CMK (cell line): ENCODE measurements at regions not wholly inside any gene's neighbourhood (a gene's known extent, or its start where the extent isn't known, plus 50 kb on each side); places are given as distances from the start of the nearest gene placed in this dataset.

Source experiments
- DNase-seq: peaks from one replicate; pipeline ENCODE4 v3.0.0-alpha.2; 2010; ENCODE audit warnings: low read depth

DNA sequence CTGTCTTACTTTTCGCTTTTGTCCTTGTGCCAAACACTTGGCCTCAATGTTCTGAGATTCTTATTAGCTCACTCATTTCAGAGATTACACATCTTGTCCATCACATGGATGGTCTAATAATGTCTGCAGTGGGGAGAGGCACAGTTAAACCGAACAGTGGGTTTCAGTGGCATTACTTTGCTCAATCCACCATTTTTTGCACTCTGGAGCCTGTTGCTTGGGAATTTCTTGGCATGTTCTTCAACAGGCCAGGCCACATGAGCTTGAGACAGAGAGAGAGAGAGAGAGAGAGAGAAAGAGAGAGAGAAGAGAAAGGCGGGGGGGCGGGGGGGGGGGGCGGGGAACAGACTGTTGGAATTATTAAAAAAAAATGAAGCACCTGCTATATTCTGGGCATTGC lies 1327.8 kb upstream of the WWC1 start:
- no peak for DNase-seq

DNA sequence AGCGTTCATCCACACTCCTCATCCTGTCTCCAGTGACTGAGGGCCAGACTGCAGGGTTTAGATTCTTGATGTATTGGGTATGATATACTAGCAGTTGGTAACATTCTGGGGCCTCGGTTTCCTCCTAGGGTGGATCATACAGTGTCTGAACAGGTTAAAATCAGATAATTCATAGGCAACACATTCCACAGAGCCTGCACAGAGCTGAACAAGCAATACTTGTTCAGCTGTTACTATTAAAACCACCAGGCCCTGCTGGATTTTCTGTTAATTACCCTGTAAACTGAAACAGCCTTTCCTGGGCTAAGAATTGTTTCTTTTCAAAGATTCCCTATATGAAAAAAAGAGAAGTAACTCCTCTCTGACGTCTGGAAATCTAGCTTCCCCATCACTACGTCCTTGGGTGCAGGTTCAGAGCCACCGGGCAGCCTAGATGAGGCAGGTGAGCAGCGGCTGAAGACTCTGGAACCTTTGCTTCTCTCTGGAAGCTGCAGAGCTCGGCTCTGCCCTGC lies 1313.5 kb upstream of the WWC1 start:
- DNase-seq, result no peak

- DNase-seq, result no peak
These were observed 1312.0 kb upstream of the WWC1 start for GRCh38 chr5:166979307-166979895.

DNA sequence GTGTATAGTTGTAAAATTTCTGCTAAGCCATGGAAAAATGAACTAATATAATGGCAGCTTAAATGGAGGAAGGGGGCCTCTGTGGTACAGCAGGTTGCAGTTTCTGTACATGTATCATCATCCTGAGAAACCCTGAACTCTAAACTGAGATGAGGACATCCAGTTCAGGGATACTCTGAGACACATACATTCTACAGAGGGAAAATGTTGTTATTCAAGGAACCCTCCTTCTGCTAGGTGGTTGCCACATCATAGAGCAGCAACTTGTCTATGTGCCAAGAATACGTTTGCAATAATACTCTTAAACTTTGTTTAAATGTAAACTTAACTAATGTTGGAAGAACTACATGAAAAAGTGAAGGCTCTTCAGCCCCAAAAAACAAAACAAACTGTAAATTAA lies 1310.8 kb upstream of the WWC1 start:
- DNase-seq, result no peak

GRCh38 chr5:166982226-166982625 lies 1309.2 kb upstream of the WWC1 start:
- DNase-seq, result no peak

DNA sequence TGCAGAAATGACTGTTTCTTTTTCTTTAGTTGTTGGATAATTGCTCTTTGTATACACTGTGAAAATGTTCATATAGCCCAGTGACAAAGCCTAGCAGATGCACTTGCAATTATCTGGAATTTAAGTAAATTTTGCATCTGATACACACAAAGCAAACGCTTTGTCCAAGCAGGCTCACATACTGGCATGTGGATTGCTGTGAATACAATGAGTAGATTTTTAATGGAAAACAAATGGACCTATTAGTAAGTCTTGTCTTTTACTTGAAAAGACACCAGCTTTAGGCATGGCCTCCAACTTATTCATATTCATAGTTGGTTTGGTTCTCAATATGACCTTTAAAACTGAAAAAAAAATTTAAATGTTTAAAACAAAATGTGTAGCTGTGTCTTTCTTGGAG lies 1299.8 kb upstream of the WWC1 start:
- DNase-seq, result no peak

DNA sequence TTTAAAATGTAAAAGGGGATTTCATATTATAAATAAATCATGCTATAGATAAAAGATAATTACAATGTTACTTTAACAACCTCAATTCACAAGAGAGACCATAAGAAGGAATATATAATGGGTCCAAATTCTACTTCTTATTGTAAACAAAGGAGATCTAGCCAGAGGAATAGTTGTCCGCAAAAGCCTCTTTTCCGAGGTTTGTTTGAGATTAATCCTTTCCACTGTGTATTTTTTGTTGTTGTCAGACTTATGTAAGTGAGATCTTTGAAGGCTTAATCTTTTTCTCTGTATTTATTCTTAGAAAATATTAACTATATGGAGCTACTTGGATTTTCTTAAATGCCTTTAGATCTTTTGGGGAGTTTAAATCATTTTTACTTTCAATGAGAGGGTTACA lies 1299.3 kb upstream of the WWC1 start:
- no peak for DNase-seq

GRCh38 chr5:166992874-166993722 lies 1298.3 kb upstream of the WWC1 start:
- no peak for DNase-seq

- no peak for DNase-seq
These were observed 1297.2 kb upstream of the WWC1 start for GRCh38 chr5:166994226-166994625.

- no peak for DNase-seq
These were observed 1290.2 kb upstream of the WWC1 start for GRCh38 chr5:167001246-167001645.

- DNase-seq, result no peak
These were observed 1282.7 kb upstream of the WWC1 start for GRCh38 chr5:167008705-167009104.

GRCh38 chr5:167011196-167011595 lies 1280.2 kb upstream of the WWC1 start:
- DNase-seq, result no peak

- no peak for DNase-seq
These were observed 1279.1 kb upstream of the WWC1 start for GRCh38 chr5:167012123-167013034.

GRCh38 chr5:167014401-167015056 lies 1276.9 kb upstream of the WWC1 start:
- no peak for DNase-seq

GRCh38 chr5:167020418-167020817 lies 1271.0 kb upstream of the WWC1 start:
- no peak for DNase-seq

GRCh38 chr5:167029488-167029887 lies 1262.0 kb upstream of the WWC1 start:
- no peak for DNase-seq

GRCh38 chr5:167030500-167031120 lies 1260.8 kb upstream of the WWC1 start:
- DNase-seq, result no peak

- no peak for DNase-seq
These were observed 1254.9 kb upstream of the WWC1 start for GRCh38 chr5:167036585-167036984.

- DNase-seq, result peak; percentile 9
These were observed 1242.3 kb upstream of the WWC1 start for GRCh38 chr5:167049043-167049663.

GRCh38 chr5:167049771-167050567 lies 1241.5 kb upstream of the WWC1 start:
- DNase-seq, result no peak
